ENCODE measurements at regions not wholly inside any gene's neighbourhood (a gene's known extent, or its start where the extent isn't known, plus 50 kb on each side); places are given as distances from the start of the nearest gene placed in this dataset.

- Histone ChIP-seq H3K27me3 (no peaks in the 10 kb centered on the region), H3K4me1 (no peaks in the 10 kb centered on the region), H3K9me3 (peaks cover 0 to 4% (median 0%) of the 10 kb centered on the region in 4 donors), H3K4me3 (no peak overlapping the region), H3K27ac (no peak overlapping the region), H3K36me3 (no peaks in the 10 kb centered on the region)
- intact Hi-C loops (cut with DNase I; ENCODE audit: low total_unique reads), result no loop called here
- no peak for DNase-seq
- TF ChIP-seq POLR2AphosphoS5 (IDR thresholded peaks at IDR 0.05) (no peak), EP300 (IDR thresholded peaks at IDR 0.05) (no peak), POLR2A (IDR thresholded peaks at IDR 0.05) (no peak), CTCF (IDR thresholded peaks at IDR 0.05) (no peak)
- 78 to 86% (median 82%) methylated on average over 11 of the region's 11 CpGs for WGBS, 5 donors
These were observed 161.5 kb downstream of the ADSS2 start for GRCh38 chr1:244289991-244290785.

- intact Hi-C loops (cut with DNase I; ENCODE audit: low total_unique reads), result no loop called here
- Histone ChIP-seq H3K4me3 (no peak overlapping the region), H3K27me3 (no peaks in the 10 kb centered on the region), H3K4me1 (no peaks in the 10 kb centered on the region), H3K36me3 (no peaks in the 10 kb centered on the region), H3K27ac (no peak overlapping the region), H3K9me3 (peaks cover 0 to 4% (median 0%) of the 10 kb centered on the region in 4 donors)
- DNase-seq, result no peak
- no peak for TF ChIP-seq EP300 (IDR thresholded peaks at IDR 0.05)
- no peak for TF ChIP-seq POLR2A (IDR thresholded peaks at IDR 0.05)
- no peak for TF ChIP-seq POLR2AphosphoS5 (IDR thresholded peaks at IDR 0.05)
- TF ChIP-seq CTCF (IDR thresholded peaks at IDR 0.05), result no peak
- 83 to 88% (median 87%) methylated on average over 16 of the region's 16 CpGs for WGBS, 5 donors
These were observed 160.2 kb downstream of the ADSS2 start for GRCh38 chr1:244291236-244292201.

- TF ChIP-seq POLR2A (IDR thresholded peaks at IDR 0.05) (no peak), CTCF (IDR thresholded peaks at IDR 0.05) (no peak), EP300 (IDR thresholded peaks at IDR 0.05) (no peak), POLR2AphosphoS5 (IDR thresholded peaks at IDR 0.05) (no peak)
- intact Hi-C loops (cut with DNase I; ENCODE audit: low total_unique reads), result no loop called here
- Histone ChIP-seq H3K9me3 (no peaks in the 10 kb centered on the region), H3K36me3 (no peaks in the 10 kb centered on the region), H3K27me3 (no peaks in the 10 kb centered on the region), H3K27ac (no peak overlapping the region), H3K4me1 (peaks cover under 1 to 8% (median 7%) of the 10 kb centered on the region in 4 donors), H3K4me3 (no peak overlapping the region)
- no peak for DNase-seq
- 83 to 87% (median 86%) methylated on average over 7 of the region's 7 CpGs for WGBS, 5 donors
These were observed 157.0 kb downstream of the ADSS2 start for GRCh38 chr1:244294599-244295224.

- intact Hi-C loops (cut with DNase I; ENCODE audit: low total_unique reads), result no loop called here
- H3K4me1 ChIP-seq, result peaks cover 7 to 21% (median 13%) of the 10 kb centered on the region in 4 donors
These were observed 155.7 kb downstream of the ADSS2 start for GRCh38 chr1:244296003-244296402.

More at GRCh38 chr1:244296003-244296402, 155.7 kb downstream of the ADSS2 start:
- 85 to 91% (median 86%) methylated on average over 5 to 8 of the region's 8 CpGs for WGBS, 5 donors
- Histone ChIP-seq H3K4me3 (no peak overlapping the region), H3K27ac (no peak overlapping the region), H3K36me3 (no peaks in the 10 kb centered on the region), H3K9me3 (no peaks in the 10 kb centered on the region), H3K27me3 (no peaks in the 10 kb centered on the region)
- TF ChIP-seq POLR2AphosphoS5 (IDR thresholded peaks at IDR 0.05) (no peak), EP300 (IDR thresholded peaks at IDR 0.05) (no peak), POLR2A (IDR thresholded peaks at IDR 0.05) (no peak), CTCF (IDR thresholded peaks at IDR 0.05) (no peak)
- no peak for DNase-seq

Measured in stomach (tissue), 8 donors.